ENCODE measurements at regions not wholly inside any gene's neighbourhood (a gene's known extent, or its start where the extent isn't known, plus 50 kb on each side); places are given as distances from the start of the nearest gene placed in this dataset.

- TF ChIP-seq CTCF (IDR thresholded peaks at IDR 0.05) (no peak), POLR2A (IDR thresholded peaks at IDR 0.05) (no peak)
Measured at GRCh38 chr12:73067616-73068015, 795.4 kb downstream of the TRHDE start.
